Heart left ventricle (tissue), 16 donors: ENCODE measurements at regions not wholly inside any gene's neighbourhood (a gene's known extent, or its start where the extent isn't known, plus 50 kb on each side); places are given as distances from the start of the nearest gene placed in this dataset.

ENCODE experiments used
- ATAC-seq, 4 donors: fragments of 200-7000 bp; cut with Tn5 transposase; one replicate each; pipeline ENCODE4 v1.9.1; 2020 to 2022; ENCODE audit warnings: moderate library complexity in 4 of 4, mild to moderate bottlenecking in 3 of 4, moderate number of reproducible peaks in 1 of 4
- DNase-seq, 5 donors: peaks; one replicate each; pipeline ENCODE4 v3.0.0-alpha.2; 2020
- H3K27ac ChIP-seq, 12 donors: fragments of 200-600 bp; sonication (generic) in 4 of 12; one replicate each; pipeline versions ENCODE4 v1.5.0 to v1.8.0; 2016 to 2022; ENCODE audit warnings: mild to moderate bottlenecking in 2 of 12
- H3K27me3 ChIP-seq, 9 donors: fragments of 200-600 bp; sonication (generic) in 2 of 9; one replicate each; pipeline versions ENCODE4 v1.5.1 to v1.8.0; 2016 to 2022; ENCODE audit warnings: mild to moderate bottlenecking in 3 of 9
- H3K36me3 ChIP-seq, 9 donors: fragments of 200-600 bp; sonication (generic) in 2 of 9; one replicate each; pipeline versions ENCODE4 v1.5.0 to v1.8.0; 2018 to 2022; ENCODE audit warnings: mild to moderate bottlenecking in 2 of 9
- H3K4me1 ChIP-seq, 12 donors: fragments of 200-600 bp; sonication (generic) in 4 of 12; one replicate each; pipeline versions ENCODE4 v1.5.0 to v1.8.0; 2016 to 2022; ENCODE audit warnings: mild to moderate bottlenecking in 3 of 12
- H3K4me3 ChIP-seq, 12 donors: fragments of 200-600 bp; sonication (generic) in 4 of 12; one replicate each; pipeline versions ENCODE4 v1.5.0 to v1.8.0; 2017 to 2022; ENCODE audit warnings: mild to moderate bottlenecking in 9 of 12, moderate library complexity in 4 of 12
- H3K9me3 ChIP-seq, 12 donors: fragments of 200-600 bp; sonication (generic) in 4 of 12; one replicate each; pipeline versions ENCODE4 v1.5.0 to v1.8.0; 2016 to 2022; ENCODE audit warnings: mild to moderate bottlenecking in 1 of 12
- CTCF ChIP-seq, 12 donors: fragments of 200-600 bp; sonication (generic) in 4 of 12; IDR thresholded peaks; one replicate each; pipeline versions ENCODE4 v1.5.0 to v1.8.0; 2018 to 2022; ENCODE audit warnings: antibody characterized with exemption in 12 of 12, mild to moderate bottlenecking in 5 of 12
- POLR2A ChIP-seq, 2 donors: fragments of 450-650 bp; IDR thresholded peaks; one replicate each; pipeline ENCODE4 v1.6.1; 2017; ENCODE audit warnings: antibody characterized with exemption in 2 of 2, mild to moderate bottlenecking in 2 of 2, moderate library complexity in 2 of 2
- WGBS, 4 donors: extraction: QIAGEN DNeasy Blood & Tissue Kit in 2 of 4; methylation state at CpG; one replicate each; pipeline versions ENCODE4 v1.1.5 to v1.1.7; 2013 to 2018; 5-methylcytosine and 5-hydroxymethylcytosine counted together
- intact Hi-C, 10 donors: fragments of 100-400 bp; cut with DNase I; formaldehyde crosslinking; loops; one replicate each; pipeline versions ENCODE4 v1.11.1 to v1.14.2; 2022
- donor health status: ischemic (EF 13 %, LVEDD 7.1; RV severe dilation, severe dysfunction).
- donor health status: healthy with polysubstance abuse.
- donor health status: DM: no; HTN: yes; CAD: no.
- donor health status: DM: no; HTN: no; CAD: no.
- donor health status: ischemic (EF 25% LVEDD 6.9; RV normal size, moderate dysfunction).
- donor health status: ischemic (EF 25% LVEDD 5.7; RV mildly dilated, moderate dysfunction).
- donor health status: healthy.
- donor health status: DM: yes; HTN: yes; CAD: no.
- donor health status: ischemic (EF 35%, LVEDD 5.7; RV mildly dilated, moderate dysfunction).
- donor health status: nonischemic (EF 11% LVEDD 7.7; RV severe dilation, severe dysfunction).
- donor health status: DM: yes; HTN: yes; CAD: no.
- donor health status: PGD.
- donor health status: ischemic (EF 29% LVEDD 5.4; RV normal size, mild dysfunction).
- donor health status: nonischemic (EF 23%, LVEDD 6.1; RV moderate dilation, normal function).

DNA sequence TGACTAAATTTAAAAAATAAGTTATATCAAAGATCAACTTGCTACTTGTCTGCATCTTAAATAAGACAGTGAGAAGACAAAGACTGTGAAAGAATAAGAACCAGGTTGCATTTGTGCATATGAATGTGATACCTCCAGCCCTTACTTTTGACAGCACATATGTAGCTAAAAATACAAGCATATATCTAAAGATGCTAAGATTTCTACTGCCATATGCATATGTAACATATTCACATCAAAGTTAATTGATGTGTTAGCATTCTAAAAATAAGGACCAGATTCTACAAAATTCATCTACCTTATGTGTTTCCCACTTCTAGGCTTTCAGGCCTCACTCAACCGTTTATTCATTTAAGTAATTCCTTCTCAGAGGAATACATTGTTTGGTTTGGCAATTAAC, 1120.3 kb upstream of the LRRTM3 start:
- ATAC-seq, result no peak
- intact Hi-C loops, result no loop called here

DNA sequence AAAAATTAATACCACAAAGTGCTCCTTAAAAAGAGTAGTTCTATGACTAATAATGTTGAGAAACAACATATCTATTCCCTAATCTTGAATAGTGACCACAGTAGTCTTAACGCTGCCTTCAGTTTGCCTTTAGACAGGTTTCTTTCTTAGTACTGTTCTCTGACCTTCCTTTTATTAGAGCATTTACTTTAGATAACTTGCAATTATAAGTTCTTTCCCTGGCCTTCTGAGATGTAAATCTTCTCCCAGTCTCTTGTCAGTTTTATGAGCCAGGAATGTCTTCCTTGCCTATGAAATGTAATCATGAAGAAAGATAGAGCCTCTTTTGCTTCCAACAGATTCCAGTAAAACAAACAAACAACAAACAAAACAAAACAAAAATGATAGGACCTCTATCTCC, 1119.8 kb upstream of the LRRTM3 start:
- no peak overlapping the region for H3K27ac ChIP-seq
- DNase-seq, result no peak
- H3K4me1 ChIP-seq, result no peaks in the 10 kb centered on the region
- ATAC-seq, result no peak
- H3K36me3 ChIP-seq, result no peaks in the 10 kb centered on the region
- H3K27me3 ChIP-seq, result no peaks in the 10 kb centered on the region
- TF ChIP-seq CTCF (IDR thresholded peaks at IDR 0.05), result no peak
- no peak overlapping the region for H3K4me3 ChIP-seq
- 69 to 84% (median 80%) methylated on average over 1 of the region's 1 CpG for WGBS, 4 donors
- intact Hi-C loops, result no loop called here
- H3K9me3 ChIP-seq, result no peaks in the 10 kb centered on the region

More for the DNA sequence above, 1120.3 kb upstream of the LRRTM3 start:
- H3K4me1 ChIP-seq, result no peaks in the 10 kb centered on the region
- TF ChIP-seq CTCF (IDR thresholded peaks at IDR 0.05) (no peak), POLR2A (IDR thresholded peaks at IDR 0.05) (no peak)
- WGBS, 4 donors, result 48 to 64% (median 55%) methylated on average over 1 of the region's 1 CpG
- no peak for DNase-seq
- no peaks in the 10 kb centered on the region for H3K27me3 ChIP-seq
- no peaks in the 10 kb centered on the region for H3K9me3 ChIP-seq
- no peaks in the 10 kb centered on the region for H3K36me3 ChIP-seq
- H3K27ac ChIP-seq, result no peak overlapping the region
- H3K4me3 ChIP-seq, result no peak overlapping the region

GRCh38 chr10:65808687-65809333, 1117.0 kb upstream of the LRRTM3 start:
- Histone ChIP-seq H3K27ac (no peak overlapping the region), H3K9me3 (no peaks in the 10 kb centered on the region), H3K36me3 (no peaks in the 10 kb centered on the region), H3K4me3 (no peak overlapping the region), H3K4me1 (no peaks in the 10 kb centered on the region), H3K27me3 (no peaks in the 10 kb centered on the region)
- TF ChIP-seq CTCF (IDR thresholded peaks at IDR 0.05) (no peak), POLR2A (IDR thresholded peaks at IDR 0.05) (no peak)
- ATAC-seq, result no peak
- DNase-seq, result no peak
- intact Hi-C loops, result no loop called here
- WGBS, 4 donors, result 87 to 91% (median 90%) methylated on average over 3 of the region's 3 CpGs

DNA sequence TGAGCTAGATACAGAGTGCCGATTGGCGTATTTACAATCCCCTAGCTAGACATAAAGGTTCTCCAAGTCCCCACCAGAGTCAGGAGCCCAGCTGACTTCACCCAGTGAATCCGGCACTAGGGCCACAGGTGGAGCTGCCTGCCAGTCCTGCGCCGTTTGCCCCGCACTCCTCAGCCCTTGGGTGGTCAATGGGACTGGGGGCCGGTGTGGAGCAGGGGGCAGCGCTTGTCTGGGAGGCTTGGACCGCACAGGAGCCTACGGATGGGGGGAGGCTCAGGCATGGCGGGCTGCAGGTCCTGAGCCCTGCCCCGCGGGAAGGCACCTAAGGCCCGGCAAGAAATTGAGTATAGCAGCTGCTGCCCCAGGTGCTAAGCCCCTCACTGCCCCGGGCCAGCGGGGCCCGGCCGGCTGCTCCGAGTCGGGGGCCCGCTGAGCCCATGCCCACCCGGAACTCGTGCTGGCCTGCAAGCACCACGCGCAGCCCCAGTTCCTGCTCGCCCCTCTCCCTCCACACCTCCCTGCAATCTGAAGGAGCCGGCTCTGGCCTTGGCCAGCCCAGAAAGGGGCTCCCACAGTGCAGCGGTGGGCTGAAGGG, 1113.8 kb upstream of the LRRTM3 start:
- DNase-seq (no peak), ATAC-seq (no peak)
- Histone ChIP-seq H3K9me3 (no peaks in the 10 kb centered on the region), H3K36me3 (no peaks in the 10 kb centered on the region), H3K4me3 (no peak overlapping the region), H3K27ac (no peak overlapping the region), H3K27me3 (no peaks in the 10 kb centered on the region), H3K4me1 (no peaks in the 10 kb centered on the region)
- TF ChIP-seq CTCF (IDR thresholded peaks at IDR 0.05), result no peak
- no peak for TF ChIP-seq POLR2A (IDR thresholded peaks at IDR 0.05)
- 93 to 99% (median 94%) methylated on average over 14 to 28 of the region's 28 CpGs for WGBS, 4 donors
- intact Hi-C loops, result no loop called here
